Germinal center (tissue), 1 donor: ENCODE measurements at regions not wholly inside any gene's neighbourhood (a gene's known extent, or its start where the extent isn't known, plus 50 kb on each side); places are given as distances from the start of the nearest gene placed in this dataset.
"Not testable (repeated sequence)": the region's sequence is repeated elsewhere in the genome, so short reads cannot be mapped to it uniquely, and the experiment has no call there.

ENCODE experiments used
- DNase-seq: peaks from one replicate; pipeline ENCODE4 v3.0.0; 2012; ENCODE audit warnings: mixed read lengths, low spot score

- no peak for DNase-seq
These were observed 93.2 kb downstream of the DACT1 start for GRCh38 chr14:58730792-58731464.

- no peak for DNase-seq
These were observed 93.9 kb downstream of the DACT1 start for GRCh38 chr14:58731465-58732293.

GRCh38 chr14:58732387-58732786 is 94.6 kb downstream of the DACT1 start:
- DNase-seq: no peak

- DNase-seq: no peak
These were observed 95.9 kb downstream of the DACT1 start for GRCh38 chr14:58733451-58734208.

- DNase-seq: no peak
These were observed 97.8 kb downstream of the DACT1 start for GRCh38 chr14:58735596-58735995.

- no peak for DNase-seq
These were observed 98.8 kb downstream of the DACT1 start for GRCh38 chr14:58736606-58737005.

- no peak for DNase-seq
These were observed 99.7 kb downstream of the DACT1 start for GRCh38 chr14:58737511-58737910.

- no peak for DNase-seq
These were observed 100.6 kb downstream of the DACT1 start for GRCh38 chr14:58738189-58738836.

- DNase-seq: no peak
These were observed 101.1 kb downstream of the DACT1 start for GRCh38 chr14:58738876-58739275.

GRCh38 chr14:58739674-58740073 is 101.9 kb downstream of the DACT1 start:
- DNase-seq: no peak

- no peak for DNase-seq
These were observed 102.7 kb downstream of the DACT1 start for GRCh38 chr14:58740379-58740935.

- DNase-seq: no peak
These were observed 107.1 kb downstream of the DACT1 start for GRCh38 chr14:58744801-58745394.

GRCh38 chr14:58746261-58746660 is 108.5 kb downstream of the DACT1 start:
- no peak for DNase-seq

- DNase-seq: no peak
These were observed 108.9 kb downstream of the DACT1 start for GRCh38 chr14:58746701-58747100.

GRCh38 chr14:58747181-58747580 is 109.4 kb downstream of the DACT1 start:
- DNase-seq: no peak

GRCh38 chr14:58748251-58748650 is 110.5 kb downstream of the DACT1 start:
- not testable (repeated sequence) for DNase-seq

GRCh38 chr14:58749066-58749669 is 111.4 kb downstream of the DACT1 start:
- DNase-seq: no peak

GRCh38 chr14:58750321-58751269 is 112.8 kb downstream of the DACT1 start:
- DNase-seq: no peak

- DNase-seq: no peak
These were observed 114.0 kb downstream of the DACT1 start for GRCh38 chr14:58751788-58752187.

- no peak for DNase-seq
These were observed 114.5 kb downstream of the DACT1 start for GRCh38 chr14:58752289-58752688.
